ENCODE measurements at regions not wholly inside any gene's neighbourhood (a gene's known extent, or its start where the extent isn't known, plus 50 kb on each side); places are given as distances from the start of the nearest gene placed in this dataset.
"Not testable (repeated sequence)": the region's sequence is repeated elsewhere in the genome, so short reads cannot be mapped to it uniquely, and the experiment has no call there.

DNA sequence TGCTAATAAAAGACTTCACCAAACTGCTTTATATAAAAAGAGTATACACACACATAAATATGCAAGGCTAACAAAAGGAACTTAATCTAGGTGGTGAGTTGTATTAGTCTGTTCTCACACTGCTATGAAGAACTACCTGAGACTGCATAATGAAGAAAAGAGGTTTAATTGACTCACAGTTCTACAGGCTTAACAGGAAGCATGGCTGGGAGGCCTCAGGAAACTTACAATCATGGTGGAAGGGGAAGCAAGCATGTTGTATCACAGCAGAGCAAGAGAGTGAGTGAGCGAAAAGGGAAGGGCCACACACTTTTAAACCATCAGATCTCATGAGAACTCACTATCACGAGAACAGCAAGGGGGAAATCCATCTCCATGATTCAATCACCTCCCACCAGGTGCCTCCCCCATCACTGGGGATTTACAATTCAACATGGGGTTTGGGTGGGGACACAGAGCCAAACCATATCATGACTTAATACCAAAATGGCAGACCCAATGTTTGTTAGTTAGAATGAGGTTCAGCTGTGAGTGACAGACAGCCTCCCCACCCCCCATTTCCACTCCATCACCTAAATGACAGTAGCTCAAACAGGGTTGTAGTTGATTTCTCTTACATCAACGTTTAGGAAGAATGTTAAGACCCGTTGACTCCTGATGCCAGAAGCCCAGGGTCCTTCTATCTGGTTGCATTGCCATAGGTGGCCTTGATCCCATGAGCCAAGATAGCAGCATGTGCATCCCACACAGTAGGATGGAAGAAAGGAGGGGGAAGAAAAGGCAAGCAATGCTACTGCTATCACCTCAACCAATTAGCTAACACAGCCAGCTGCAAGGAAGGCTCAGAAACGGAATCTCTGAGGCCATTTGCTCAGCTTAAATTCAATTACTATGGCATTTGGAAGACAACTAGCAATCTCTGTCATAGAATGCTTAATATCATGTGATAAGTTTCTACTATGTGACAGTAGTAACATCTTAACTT, 77.0 kb downstream of the CCDC71L start:
- DNase-seq, result no peak

- no peak for DNase-seq
These were observed 77.9 kb downstream of the CCDC71L start for GRCh38 chr7:106583100-106583499.

GRCh38 chr7:106582365-106582764, 78.6 kb downstream of the CCDC71L start:
- no peak for DNase-seq

DNA sequence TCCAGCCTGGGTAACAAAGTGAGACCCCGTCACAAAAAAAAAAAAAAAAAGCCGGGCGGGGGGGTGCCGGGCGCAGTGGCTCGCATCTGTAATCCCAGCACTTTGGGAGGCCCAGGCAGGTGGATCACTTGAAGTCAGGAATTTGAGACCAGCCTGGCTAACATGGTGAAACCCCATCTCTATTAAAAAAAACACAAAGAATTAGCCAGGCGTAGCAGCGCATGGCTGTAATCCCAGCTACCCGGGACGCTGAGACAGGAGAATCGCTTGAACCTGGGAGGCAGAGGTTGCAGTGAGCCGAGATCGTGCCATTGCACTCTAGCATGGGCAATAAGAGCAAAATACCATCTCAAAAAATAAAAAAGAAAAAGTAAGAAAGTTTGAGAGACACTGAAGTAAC, 81.9 kb downstream of the CCDC71L start:
- not testable (repeated sequence) for DNase-seq

DNA sequence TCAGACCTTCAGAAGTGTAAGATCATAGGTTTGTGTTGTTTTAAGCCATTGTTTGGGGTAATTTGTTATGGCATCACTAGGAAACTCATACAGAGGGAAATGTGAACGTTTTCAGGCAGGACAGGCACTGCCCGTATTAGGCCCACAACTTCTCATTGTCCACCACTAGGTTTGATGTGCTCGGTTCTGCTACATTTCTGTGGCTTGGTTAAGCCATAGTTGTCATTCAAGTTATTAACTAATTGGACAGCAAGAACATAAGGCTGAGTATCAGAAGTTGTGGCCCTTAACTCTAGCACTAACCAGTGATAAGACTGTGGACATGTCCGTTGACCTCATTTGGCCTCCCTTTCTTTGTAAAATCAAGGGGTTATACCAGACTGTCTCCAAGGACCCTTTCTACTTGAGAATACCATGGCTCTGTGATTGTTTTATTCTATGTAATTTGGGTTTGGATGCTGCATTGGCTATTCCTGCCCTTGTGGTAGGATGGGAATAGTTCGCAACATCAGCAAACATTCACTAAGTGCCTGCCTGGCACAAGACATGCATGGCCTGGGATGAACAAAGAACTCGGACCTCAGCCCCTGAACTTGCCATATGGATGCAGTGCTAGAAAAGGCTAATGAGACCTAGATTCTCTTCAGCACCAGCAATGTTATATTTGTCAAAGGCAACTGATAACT, 85.7 kb downstream of the CCDC71L start:
- DNase-seq, result no peak

DNA sequence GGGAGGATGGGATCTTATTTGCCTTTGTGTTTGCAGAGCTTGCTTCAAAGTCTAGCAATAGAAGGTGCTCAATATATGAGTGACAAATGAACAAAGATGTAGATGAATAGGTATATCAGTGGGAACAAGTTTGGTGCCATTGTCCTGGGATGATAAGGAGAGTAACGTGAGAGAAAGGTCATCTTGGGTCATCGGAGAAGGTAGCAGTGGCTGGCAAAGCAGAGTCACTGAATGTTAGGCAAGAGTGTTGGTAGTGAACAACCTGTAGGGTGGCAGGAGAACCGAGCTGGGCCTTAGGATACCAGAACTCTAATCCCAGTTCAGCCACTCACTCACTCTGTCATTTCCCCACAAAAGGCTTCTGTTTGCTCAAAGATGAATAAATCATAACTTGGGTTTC, 87.2 kb downstream of the CCDC71L start:
- no peak for DNase-seq

DNA sequence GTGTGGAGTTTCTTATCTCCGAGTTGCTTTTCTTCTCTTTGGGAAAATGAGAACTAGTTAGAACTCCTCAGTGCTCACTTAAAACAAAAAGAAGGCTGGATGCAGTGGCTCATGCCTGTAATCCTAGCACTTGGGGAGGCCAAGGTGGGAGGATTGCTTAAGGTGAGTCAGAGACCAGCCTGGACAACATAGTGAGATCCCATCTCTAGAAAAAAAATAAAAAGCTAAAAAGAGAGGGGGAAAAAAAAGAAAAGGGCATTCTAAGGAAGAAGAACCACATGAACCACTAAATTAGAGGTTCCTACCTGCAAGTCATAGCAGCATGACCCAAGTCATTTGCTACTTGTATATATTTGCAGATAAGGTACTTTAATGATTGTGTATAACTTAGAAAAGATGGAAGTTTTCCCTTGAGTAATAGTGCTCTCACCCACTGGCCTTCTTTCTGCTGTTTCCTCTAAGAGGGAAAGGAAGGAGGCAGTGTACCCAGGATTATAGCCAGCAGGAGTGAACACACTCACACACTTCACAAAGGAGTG, 87.8 kb downstream of the CCDC71L start:
- no peak for DNase-seq

DNA sequence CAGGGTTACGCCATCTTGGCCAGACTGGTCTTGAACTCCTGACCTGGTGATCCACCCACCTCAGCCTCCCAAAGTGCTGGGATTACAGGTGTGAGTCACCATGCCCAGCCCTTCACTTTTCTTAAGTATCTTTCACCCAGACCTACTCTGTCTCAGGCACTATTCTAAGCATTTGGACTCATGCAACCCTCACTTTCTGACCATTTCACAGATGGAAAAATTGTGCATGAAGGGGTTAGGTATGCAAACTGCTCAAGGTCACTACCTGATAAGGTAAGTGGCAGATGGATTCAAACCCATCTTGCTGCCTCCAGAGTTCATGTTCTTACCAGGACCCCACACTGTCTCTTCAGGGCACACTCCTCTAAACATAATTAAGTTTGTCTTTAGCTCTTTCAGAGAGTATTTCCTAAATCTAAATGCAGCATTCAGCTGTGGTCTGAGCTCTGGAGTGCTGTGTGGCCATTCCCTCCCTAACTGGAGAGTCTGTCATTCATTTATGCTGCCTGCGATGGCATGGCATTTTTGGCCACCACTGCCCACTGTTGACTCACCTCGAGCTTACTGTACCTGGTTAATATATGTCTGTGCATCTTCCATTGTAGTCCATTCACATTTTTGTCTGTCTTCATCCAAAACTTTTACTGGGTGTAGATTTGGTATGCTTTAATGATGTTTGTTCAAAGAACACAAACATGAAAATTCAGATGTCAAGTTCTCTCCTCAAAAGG, 88.4 kb downstream of the CCDC71L start:
- no peak for DNase-seq

DNA sequence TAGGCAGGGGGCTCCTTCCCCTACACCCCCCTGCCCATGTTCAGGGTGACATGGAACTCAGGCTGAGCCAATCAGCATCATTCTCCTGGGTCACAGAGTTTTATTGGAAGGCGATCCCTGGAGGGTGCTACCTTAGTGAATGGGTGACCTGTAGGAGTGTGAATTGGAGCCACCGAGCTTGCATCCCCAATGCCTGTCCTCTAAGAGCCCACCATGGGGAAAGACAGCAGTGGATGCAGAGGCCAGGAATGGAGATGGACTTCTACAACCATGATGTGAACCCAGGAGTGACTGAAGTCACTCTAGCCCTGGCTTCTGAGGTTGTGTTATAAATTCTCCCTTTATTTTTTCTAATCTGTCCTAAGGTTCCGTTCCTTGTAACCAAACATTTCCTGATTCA, 89.4 kb downstream of the CCDC71L start:
- DNase-seq, result no peak

GRCh38 chr7:106570948-106571418, 90.0 kb downstream of the CCDC71L start:
- no peak for DNase-seq

DNA sequence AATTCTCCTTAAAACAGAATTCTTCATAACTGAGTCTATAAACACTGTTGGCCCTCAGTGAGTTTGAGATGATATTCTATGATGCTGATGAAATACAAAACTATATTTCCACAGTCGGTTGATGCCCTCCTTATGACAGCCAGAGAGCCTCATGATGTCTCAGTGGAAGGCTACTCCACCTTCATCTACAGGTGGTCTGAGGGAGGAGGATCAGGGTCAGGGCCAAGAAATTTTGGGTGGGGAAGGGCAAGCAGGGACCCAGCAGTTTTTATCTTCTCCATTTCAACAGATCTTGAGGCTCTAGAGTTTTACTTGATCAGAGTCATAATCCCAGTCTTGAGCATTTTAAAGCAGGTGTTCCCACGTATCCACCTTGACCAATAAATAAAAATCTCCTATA, 90.8 kb downstream of the CCDC71L start:
- no peak for DNase-seq

DNA sequence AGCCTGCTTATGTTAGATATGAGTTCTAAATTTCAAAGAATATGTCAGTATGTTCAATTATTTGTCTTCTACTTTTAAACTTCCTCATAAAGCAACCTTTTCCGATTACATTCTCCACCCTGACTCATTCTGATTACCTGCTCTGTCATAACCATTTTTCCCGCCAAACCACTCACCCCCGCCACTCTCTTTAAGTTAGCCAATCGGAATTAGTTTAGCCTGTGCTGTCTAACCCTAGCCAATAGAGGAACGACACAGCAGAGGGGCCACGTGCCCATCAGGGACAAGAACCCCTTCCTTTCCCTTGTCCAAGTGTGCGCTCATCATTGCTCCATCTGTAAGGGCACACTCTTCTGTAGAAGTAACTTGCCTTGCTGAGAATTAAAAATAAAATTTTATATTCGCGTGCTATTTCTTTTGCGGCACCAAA, 91.4 kb downstream of the CCDC71L start:
- DNase-seq, result no peak

DNA sequence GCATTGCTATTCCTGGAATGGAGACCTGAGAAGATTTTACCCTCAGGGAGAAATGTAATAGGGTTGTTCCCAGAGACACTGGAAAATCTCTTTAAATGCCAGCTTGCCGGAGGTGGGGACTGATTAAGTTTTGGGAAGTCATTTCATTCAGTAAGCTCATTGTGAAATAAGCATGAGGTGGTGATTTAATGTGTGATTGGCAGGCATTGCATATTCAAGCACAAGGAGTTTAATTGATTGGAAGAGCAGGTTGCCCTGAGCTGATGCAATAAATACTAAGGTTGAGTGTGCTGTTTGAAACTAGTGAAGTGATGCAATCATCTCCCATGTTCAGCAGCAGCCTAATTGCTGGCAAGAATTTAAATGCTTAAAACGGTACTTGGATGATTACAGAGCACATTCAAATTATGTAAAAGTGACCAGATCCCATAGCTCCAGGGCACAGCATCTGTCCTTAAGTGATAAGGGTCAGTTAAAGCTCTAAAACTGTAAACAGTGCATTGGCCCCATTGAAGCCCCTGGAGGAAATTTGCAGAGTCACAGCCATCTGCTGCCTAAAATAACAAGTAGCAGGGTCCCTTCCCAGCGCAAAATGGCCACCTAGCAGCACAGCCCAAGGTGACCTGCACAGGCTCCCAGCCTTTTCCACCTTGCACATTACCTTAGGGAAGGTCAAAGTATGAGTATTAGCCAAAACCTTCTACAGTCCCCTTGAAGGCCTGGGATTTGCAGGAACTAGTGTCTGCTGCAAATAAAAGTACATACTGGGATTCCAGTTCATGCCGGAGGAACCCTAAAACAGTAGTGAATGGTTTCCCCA, 92.1 kb downstream of the CCDC71L start:
- no peak for DNase-seq

GRCh38 chr7:106568002-106568679, 92.8 kb downstream of the CCDC71L start:
- no peak for DNase-seq

DNA sequence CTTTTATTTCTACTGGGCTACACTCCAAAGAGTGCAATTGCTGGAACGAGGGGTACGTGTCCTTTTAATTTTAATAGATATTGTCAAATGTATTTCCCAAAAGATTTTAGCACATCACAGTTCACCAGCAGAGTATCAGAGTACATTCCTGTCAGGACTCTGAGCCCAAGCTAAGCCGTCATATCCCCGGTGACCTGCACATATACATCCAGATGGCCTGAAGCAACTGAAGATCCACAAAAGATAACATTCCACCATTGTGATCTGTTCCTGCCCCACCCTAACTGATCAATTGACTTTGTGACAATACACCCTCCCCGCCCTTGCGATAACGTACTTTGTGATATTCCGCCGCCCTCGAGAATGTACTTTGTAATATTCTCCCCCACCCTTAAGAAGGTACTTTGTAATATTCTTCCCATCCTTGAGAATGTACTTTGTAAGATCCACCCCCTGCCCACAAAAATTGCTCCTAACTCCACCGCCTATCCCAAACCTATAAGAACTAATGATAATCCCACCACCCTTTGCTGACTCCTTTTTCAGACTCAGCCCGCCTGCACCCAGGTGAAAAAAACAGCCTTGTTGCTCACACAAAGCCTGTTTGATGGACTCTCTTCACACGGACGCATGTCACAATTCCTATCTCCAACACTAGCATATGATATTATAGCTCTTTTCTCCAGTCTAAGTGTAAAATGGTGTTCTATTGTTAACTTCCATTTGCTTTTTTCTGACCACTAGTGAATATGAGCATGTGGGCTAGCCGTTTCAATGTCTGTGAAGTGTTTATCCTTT, 93.6 kb downstream of the CCDC71L start:
- not testable (repeated sequence) for DNase-seq

- DNase-seq, result no peak
These were observed 94.3 kb downstream of the CCDC71L start for GRCh38 chr7:106566672-106567071.

- DNase-seq, result no peak
These were observed 94.8 kb downstream of the CCDC71L start for GRCh38 chr7:106566196-106566595.

DNA sequence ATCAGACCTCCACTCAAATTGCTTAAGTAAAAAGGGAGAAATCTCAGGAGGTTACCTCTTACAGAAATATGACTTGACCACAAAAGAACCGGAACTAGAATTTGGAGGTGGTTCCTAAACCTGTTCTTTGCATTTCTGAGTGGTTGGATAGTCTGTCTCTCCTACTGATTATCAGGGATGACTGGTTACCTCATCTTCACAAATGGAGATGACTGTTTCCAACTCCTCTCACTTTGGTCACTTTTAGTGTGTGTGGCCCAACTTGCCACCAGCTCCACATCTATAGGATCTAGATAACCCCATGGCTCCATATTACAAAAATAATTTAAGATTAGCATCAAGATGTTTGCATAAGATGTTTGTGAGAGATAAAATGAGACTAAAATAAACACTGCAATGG, 95.5 kb downstream of the CCDC71L start:
- DNase-seq, result no peak

DNA sequence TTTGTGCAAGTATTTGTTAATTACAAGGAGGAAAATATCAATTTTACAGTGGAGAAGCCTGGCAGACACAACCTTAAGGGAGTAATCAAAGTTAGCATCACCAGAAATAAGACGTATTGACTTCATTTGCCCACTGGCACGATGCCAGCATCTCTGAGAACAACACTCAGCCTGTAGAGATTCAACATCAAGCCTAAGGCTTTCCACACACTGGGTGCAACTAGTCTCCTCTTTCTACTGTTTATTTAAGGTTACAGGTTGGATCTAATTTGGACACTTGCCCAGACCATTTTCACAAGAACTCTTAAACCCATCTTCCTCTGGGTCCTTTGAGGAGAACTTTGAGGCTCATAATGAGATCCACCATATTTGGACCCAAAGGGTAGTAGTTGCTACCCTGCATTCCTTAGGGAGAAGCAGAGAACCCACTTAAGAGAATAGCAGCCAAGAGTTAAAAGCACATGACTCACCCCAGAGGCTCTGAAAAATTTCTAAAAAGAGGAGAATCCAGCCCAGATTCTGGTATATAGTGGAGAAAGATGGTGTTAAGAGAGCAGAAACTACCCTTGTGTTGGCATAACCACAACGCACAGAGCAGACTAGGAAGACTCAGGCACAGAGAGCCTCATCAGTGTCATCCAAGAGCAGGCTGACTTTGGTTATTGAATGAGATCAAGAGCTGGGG, 97.3 kb downstream of the CCDC71L start:
- DNase-seq, result no peak
